OCI-LY1 (cell line): ENCODE measurements at regions not wholly inside any gene's neighbourhood (a gene's known extent, or its start where the extent isn't known, plus 50 kb on each side); places are given as distances from the start of the nearest gene placed in this dataset.

Experiments
- EZH2 ChIP-seq: fragments of 200-600 bp; sonication (generic), shearing (Covaris generic); IDR thresholded peaks from 2 replicates; pipeline ENCODE4 v1.8.0; 2017; ENCODE audit warnings: borderline replicate concordance, mixed run types, mild to moderate bottlenecking, antibody characterized with exemption, low read length, moderate library complexity, mixed read lengths
- TF ChIP-seq, protein P1 (sequence below): fragments of 200-600 bp; sonication (generic), shearing (Covaris generic); IDR thresholded peaks from 2 replicates; pipeline ENCODE4 v1.5.1; 2017; ENCODE audit warnings: mild to moderate bottlenecking, antibody characterized with exemption, low read length, moderate library complexity, mixed read lengths

GRCh38 chr5:42878550-42878949, 66.9 kb upstream of the SELENOP start:
- TF ChIP-seq, protein P1, sequence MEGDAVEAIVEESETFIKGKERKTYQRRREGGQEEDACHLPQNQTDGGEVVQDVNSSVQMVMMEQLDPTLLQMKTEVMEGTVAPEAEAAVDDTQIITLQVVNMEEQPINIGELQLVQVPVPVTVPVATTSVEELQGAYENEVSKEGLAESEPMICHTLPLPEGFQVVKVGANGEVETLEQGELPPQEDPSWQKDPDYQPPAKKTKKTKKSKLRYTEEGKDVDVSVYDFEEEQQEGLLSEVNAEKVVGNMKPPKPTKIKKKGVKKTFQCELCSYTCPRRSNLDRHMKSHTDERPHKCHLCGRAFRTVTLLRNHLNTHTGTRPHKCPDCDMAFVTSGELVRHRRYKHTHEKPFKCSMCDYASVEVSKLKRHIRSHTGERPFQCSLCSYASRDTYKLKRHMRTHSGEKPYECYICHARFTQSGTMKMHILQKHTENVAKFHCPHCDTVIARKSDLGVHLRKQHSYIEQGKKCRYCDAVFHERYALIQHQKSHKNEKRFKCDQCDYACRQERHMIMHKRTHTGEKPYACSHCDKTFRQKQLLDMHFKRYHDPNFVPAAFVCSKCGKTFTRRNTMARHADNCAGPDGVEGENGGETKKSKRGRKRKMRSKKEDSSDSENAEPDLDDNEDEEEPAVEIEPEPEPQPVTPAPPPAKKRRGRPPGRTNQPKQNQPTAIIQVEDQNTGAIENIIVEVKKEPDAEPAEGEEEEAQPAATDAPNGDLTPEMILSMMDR = no peak
- TF ChIP-seq EZH2 = no peak
